Thyroid gland (tissue), 4 donors: ENCODE measurements at regions not wholly inside any gene's neighbourhood (a gene's known extent, or its start where the extent isn't known, plus 50 kb on each side); places are given as distances from the start of the nearest gene placed in this dataset.

ENCODE experiments used
- DNase-seq, 2 donors: peaks; one replicate each; pipeline ENCODE4 v3.0.0-alpha.2; 2019
- H3K27ac ChIP-seq, 3 donors: fragments of 200-600 bp; sonication (generic); 1 replicate in 2 of 3; 2 replicates in 1 of 3; pipeline ENCODE4 v1.5.1; 2016 to 2019; ENCODE audit warnings: mild to moderate bottlenecking in 1 of 3, moderate library complexity in 1 of 3
- H3K27me3 ChIP-seq: fragments of 200-600 bp; sonication (generic); one replicate; pipeline ENCODE4 v1.5.1; 2019
- H3K36me3 ChIP-seq, 2 donors: fragments of 200-600 bp; sonication (generic); one replicate each; pipeline ENCODE4 v1.5.1; 2016 to 2019
- H3K4me1 ChIP-seq, 2 donors: fragments of 200-600 bp; sonication (generic); one replicate each; pipeline ENCODE4 v1.5.1; 2017 to 2019
- H3K4me3 ChIP-seq, 3 donors: fragments of 200-600 bp; sonication (generic); replicated peaks in 1 of 3; 1 replicate in 2 of 3; 2 replicates in 1 of 3; pipeline ENCODE4 v1.5.1; 2016; ENCODE audit warnings: mild to moderate bottlenecking in 1 of 3
- H3K9me3 ChIP-seq: fragments of 200-600 bp; sonication (generic); one replicate; pipeline ENCODE4 v1.5.1; 2017
- POLR2A ChIP-seq, 2 donors: fragments of 450-650 bp; IDR thresholded peaks; one replicate each; pipeline ENCODE4 v1.6.1; 2017; ENCODE audit warnings: antibody characterized with exemption in 2 of 2, mild to moderate bottlenecking in 2 of 2, moderate library complexity in 1 of 2
- WGBS, 2 donors: methylation state at CpG; one replicate each; pipeline ENCODE4 v1.1.5; 2017; 5-methylcytosine and 5-hydroxymethylcytosine counted together
- intact Hi-C: fragments of 100-400 bp; cut with DNase I; formaldehyde crosslinking; loops from one replicate; pipeline ENCODE4 v1.15.1; 2023
- TF ChIP-seq, protein P1 (sequence below), 6 experiments: fragments of 200-600 bp in 3 of 6; fragments of 450-650 bp in 3 of 6; sonication (generic) in 3 of 6; IDR thresholded peaks; one replicate each; pipeline ENCODE4 v1.5.1; 2016 to 2019; ENCODE audit warnings: antibody characterized with exemption in 6 of 6, mild to moderate bottlenecking in 2 of 6, inconsistent platforms in 1 of 6, moderate library complexity in 1 of 6

DNA sequence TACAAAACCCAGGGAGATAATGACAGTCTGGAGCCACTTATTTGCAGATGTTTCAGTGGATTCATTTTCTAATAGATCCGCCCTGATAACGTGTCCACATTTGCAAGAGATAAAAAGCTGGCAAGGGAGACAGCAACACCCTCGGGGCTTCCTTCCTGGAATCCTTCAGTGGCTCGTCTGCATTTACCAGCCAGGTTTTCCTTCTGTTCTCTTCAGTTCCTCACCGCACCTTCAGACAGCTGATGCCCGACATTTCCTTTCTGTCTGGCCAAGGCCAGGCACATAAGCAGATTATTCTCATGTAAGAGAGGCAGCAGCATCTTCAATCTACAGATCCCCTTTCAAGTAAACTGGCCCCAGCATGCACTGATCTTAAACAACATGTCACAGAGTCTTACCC lies 56.2 kb upstream of the SPATA12 start:
- WGBS, 2 donors: 70 to 76% methylated on average over 6 of the region's 6 CpGs
- intact Hi-C loops: no loop called here
- H3K4me1 ChIP-seq: peaks cover 22 to 23% of the 10 kb centered on the region in 2 donors
- no peaks in the 10 kb centered on the region for H3K27me3 ChIP-seq
- no peaks in the 10 kb centered on the region for H3K36me3 ChIP-seq
- no peak overlapping the region for H3K27ac ChIP-seq
- TF ChIP-seq, protein P1, sequence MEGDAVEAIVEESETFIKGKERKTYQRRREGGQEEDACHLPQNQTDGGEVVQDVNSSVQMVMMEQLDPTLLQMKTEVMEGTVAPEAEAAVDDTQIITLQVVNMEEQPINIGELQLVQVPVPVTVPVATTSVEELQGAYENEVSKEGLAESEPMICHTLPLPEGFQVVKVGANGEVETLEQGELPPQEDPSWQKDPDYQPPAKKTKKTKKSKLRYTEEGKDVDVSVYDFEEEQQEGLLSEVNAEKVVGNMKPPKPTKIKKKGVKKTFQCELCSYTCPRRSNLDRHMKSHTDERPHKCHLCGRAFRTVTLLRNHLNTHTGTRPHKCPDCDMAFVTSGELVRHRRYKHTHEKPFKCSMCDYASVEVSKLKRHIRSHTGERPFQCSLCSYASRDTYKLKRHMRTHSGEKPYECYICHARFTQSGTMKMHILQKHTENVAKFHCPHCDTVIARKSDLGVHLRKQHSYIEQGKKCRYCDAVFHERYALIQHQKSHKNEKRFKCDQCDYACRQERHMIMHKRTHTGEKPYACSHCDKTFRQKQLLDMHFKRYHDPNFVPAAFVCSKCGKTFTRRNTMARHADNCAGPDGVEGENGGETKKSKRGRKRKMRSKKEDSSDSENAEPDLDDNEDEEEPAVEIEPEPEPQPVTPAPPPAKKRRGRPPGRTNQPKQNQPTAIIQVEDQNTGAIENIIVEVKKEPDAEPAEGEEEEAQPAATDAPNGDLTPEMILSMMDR (IDR thresholded peaks at IDR 0.05): no peak
- no peak for TF ChIP-seq POLR2A (IDR thresholded peaks at IDR 0.05)
- H3K4me3 ChIP-seq: no peak overlapping the region
- DNase-seq: no peak
- no peaks in the 10 kb centered on the region for H3K9me3 ChIP-seq

DNA sequence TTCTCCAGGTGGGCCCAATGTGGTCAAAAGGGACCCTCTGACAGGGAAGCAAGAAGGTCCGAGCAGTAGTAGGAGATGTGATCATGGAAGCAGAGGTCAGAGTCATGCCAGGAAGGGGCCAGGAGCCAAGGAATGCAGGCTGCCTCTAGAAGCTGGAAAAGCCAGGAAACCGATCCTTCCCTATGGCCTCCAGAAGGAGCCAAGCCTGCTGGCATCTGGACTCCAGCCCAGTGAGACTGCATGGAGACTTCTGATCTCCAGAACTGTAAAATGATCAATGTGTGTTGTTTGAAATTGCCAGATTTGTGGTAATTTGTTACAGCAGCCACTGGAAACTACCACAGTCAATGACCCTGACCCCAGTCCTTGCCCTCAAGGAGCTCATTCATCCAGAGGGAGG lies 56.8 kb upstream of the SPATA12 start:
- Histone ChIP-seq H3K9me3 (no peaks in the 10 kb centered on the region), H3K4me1 (peaks cover 22 to 24% of the 10 kb centered on the region in 2 donors), H3K36me3 (no peaks in the 10 kb centered on the region), H3K4me3 (no peak overlapping the region), H3K27ac (no peak overlapping the region), H3K27me3 (no peaks in the 10 kb centered on the region)
- DNase-seq: no peak
- 86 to 87% methylated on average over 2 of the region's 2 CpGs for WGBS, 2 donors
- intact Hi-C loops: no loop called here
- TF ChIP-seq, protein P1 (IDR thresholded peaks at IDR 0.05): no peak
- no peak for TF ChIP-seq POLR2A (IDR thresholded peaks at IDR 0.05)

DNA sequence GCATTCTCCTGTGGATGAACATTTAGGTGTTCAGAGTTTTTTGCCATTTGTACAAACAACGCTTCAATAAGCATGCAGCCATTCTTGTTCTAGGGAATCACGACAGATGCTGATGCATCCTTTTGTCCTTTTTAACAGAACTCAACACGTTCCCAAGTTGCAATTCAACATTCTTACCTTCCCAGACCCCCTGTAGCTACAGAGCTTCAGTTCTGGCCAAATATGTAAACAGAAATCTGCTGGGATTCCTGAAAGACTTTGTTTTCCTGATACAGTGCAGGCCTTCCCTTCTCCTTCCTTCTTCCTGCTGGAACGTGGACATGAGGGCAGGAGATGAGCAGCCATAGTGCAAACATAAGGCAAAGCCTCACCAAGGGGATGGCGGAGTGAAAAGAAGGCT lies 59.1 kb upstream of the SPATA12 start:
- TF ChIP-seq, protein P1 (IDR thresholded peaks at IDR 0.05): no peak
- TF ChIP-seq POLR2A (IDR thresholded peaks at IDR 0.05): no peak
- no peak for DNase-seq
- H3K27ac ChIP-seq: no peak overlapping the region
- intact Hi-C loops: no loop called here
- no peaks in the 10 kb centered on the region for H3K27me3 ChIP-seq
- no peaks in the 10 kb centered on the region for H3K36me3 ChIP-seq
- no peak overlapping the region for H3K4me3 ChIP-seq
- H3K4me1 ChIP-seq: peaks cover 1 to 6% of the 10 kb centered on the region in 2 donors
- 91 to 93% methylated on average over 5 of the region's 5 CpGs for WGBS, 2 donors
- H3K9me3 ChIP-seq: no peaks in the 10 kb centered on the region

DNA sequence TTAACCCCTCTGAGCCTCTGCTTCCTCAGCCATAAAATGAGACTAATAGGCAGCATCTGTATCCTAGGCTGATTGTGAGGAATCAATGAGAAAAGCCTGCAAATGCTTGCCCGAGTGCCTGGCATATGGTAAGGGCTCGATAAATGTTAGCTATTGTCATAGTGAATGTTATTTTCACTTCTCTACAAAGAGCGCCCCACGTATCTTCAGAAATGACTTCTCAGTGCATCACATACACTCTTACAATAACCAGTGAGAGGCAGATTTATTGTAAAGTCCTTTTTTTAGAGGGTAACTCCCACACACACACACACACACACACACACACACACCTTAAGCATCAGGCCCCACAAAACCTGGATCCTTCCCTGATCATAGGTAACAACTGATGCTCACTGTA lies 60.5 kb upstream of the SPATA12 start:
- no peak for DNase-seq
- Histone ChIP-seq H3K9me3 (no peaks in the 10 kb centered on the region), H3K36me3 (no peaks in the 10 kb centered on the region), H3K27ac (no peak overlapping the region), H3K4me1 (peaks cover 0 to 5% of the 10 kb centered on the region in 2 donors), H3K4me3 (no peak overlapping the region), H3K27me3 (no peaks in the 10 kb centered on the region)
- TF ChIP-seq, protein P1 (IDR thresholded peaks at IDR 0.05): no peak
- no peak for TF ChIP-seq POLR2A (IDR thresholded peaks at IDR 0.05)
- 99 to 100% methylated on average over 4 of the region's 4 CpGs for WGBS, 2 donors
- intact Hi-C loops: no loop called here

DNA sequence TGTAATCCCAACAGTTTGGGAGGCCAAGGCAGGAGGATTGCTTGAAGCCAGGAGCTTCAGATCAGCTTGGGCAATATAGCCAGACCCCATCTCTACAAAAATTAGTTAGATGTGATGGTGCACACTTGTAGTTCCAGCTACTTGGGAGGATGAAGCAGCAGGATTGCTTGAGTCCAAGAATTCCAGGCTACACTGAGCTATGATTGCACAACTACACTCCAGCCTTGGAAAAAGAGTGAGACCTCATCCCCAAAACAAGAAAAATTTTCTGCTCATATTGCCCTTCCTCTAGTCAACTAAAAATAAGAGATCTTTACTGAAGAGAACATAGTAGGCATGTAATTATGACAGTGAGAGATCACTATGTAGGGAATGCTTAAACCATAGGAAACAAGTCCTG lies 60.9 kb upstream of the SPATA12 start:
- H3K4me3 ChIP-seq: no peak overlapping the region
- intact Hi-C loops: loop anchor here (5.0 kb wide), 1 partner anchor 78 kb away; no protein-coding TSS in a partner anchor
- H3K9me3 ChIP-seq: no peaks in the 10 kb centered on the region
- H3K27ac ChIP-seq: no peak overlapping the region
- no peaks in the 10 kb centered on the region for H3K36me3 ChIP-seq
- H3K4me1 ChIP-seq: peaks cover 0 to 5% of the 10 kb centered on the region in 2 donors
- TF ChIP-seq, protein P1 (IDR thresholded peaks at IDR 0.05): no peak
- DNase-seq: no peak
- H3K27me3 ChIP-seq: no peaks in the 10 kb centered on the region
